ENCODE measurements at regions not wholly inside any gene's neighbourhood (a gene's known extent, or its start where the extent isn't known, plus 50 kb on each side); places are given as distances from the start of the nearest gene placed in this dataset.

GRCh38 chr5:118692811-118693342 is 295.5 kb downstream of the DTWD2 start:
- peak in 1 of 4 donors; percentile 29 for DNase-seq (ENCODE audit: low read depth in 4 of 4, low spot score in 3 of 4)

DNA sequence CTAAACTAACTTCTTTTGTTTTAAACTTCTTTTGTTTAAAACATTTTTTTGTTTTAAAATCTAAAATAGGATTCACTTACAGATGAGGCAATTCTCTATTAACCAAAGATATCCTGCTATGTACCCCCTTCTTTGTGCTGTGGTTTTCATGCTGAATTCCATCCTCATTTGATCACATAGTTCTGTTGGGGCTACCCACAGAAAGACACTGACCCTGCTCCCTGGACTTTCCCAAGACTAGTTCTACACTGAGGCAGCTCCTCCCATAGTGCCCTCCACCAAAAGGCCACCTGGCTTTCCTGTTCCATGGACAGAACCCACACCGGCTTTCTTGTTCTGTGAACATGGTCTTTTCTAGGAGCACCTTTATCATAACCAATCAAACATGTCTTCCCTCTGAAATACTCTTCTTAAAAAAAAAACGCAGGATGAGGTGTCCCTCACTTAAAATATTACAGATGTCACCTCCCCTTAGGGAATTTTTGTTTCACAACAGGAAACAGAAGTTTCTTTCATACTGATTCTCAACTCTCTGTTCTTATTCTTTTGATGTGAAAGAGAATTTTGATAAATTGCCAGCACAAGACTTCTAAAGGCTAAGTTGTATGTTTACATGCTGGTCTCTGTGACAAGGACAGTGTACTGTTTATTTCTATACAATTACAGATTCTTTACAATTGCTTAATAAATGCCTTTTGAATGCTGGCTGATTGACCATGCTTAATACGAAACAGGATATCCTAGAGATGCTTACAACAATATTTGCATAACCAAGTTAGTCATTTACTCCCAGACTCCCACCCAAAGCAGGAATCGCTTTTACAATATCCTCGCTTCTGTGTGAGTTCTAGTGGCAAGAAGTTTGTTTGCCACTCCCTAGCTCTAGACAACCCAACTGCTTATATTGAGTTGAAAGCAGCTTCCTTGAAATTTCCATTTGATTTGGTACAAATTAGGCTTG is 300.4 kb downstream of the DTWD2 start:
- no peak for DNase-seq (ENCODE audit: low read depth in 4 of 4, low spot score in 3 of 4)

DNA sequence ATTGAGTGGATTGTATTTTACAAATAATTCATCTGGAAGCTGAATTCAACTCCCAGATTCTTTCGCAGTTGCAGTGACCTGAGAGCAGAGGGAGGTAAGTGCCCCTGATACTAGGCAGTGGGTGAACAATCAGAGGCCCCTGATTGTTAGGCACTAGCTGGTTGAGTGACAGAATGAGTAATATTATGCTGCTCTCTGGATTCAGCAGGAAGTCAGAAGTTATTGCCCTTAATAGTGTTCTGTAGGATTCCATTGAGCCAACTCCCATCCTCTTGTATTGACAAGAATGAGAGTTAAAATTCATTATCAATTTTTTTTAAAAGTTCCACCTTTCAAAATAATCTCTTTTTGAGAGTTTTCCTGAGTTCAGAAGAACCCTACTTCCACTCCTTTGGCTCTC is 301.2 kb downstream of the DTWD2 start:
- no peak for DNase-seq (ENCODE audit: low read depth in 4 of 4, low spot score in 3 of 4)

- no peak for DNase-seq (ENCODE audit: low read depth in 4 of 4, low spot score in 3 of 4)
Measured at GRCh38 chr5:118681655-118682054, 306.7 kb downstream of the DTWD2 start.

GRCh38 chr5:118679264-118679940 is 308.9 kb downstream of the DTWD2 start:
- no peak for DNase-seq (ENCODE audit: low read depth in 4 of 4, low spot score in 3 of 4)

- DNase-seq (ENCODE audit: low read depth in 4 of 4, low spot score in 3 of 4), result no peak
Measured at GRCh38 chr5:118678746-118679145, 309.6 kb downstream of the DTWD2 start.

DNA sequence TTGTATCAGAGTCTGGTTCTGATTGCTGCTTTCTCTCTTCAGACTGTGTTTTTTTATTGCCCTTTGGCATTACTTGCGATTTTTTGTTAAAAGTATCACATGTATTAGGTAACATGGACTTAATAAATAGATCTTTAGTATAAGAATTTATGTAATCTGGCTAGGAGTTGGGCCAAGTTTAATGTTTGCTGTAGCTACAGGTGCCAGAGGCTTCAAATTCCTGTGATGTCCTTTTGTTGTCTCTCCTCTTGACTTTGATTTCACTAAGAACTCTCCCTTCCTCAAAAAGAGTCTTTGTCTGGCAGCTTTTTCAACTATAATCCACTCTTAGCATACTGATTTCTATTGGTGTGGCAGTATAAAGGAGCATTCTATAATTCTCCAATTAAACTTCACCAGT is 313.1 kb downstream of the DTWD2 start:
- DNase-seq (ENCODE audit: low read depth in 4 of 4, low spot score in 3 of 4), result no peak

GRCh38 chr5:118657576-118657975 is 330.8 kb downstream of the DTWD2 start:
- no peak for DNase-seq (ENCODE audit: low read depth in 4 of 4, low spot score in 3 of 4)

DNA sequence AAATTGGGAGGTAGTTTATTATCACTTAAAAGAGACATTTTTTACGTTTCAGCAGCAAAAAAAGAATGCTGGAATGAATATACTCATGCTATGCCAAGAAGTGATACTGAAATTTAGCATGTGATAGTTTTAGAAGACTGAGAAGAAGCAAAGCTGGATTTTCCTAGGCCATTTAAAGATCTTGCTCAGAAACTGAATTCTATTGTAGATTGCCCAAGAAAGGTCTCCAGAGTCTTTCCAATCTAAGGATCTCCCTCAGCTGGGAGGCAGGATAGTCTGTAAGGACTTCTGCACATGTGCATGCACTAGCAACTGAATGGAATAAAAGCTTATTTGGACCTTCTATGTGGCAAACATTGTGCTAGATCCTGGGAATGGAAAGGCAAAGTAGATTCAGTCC is 334.5 kb downstream of the DTWD2 start:
- no peak for DNase-seq (ENCODE audit: low read depth in 4 of 4, low spot score in 3 of 4)

DNA sequence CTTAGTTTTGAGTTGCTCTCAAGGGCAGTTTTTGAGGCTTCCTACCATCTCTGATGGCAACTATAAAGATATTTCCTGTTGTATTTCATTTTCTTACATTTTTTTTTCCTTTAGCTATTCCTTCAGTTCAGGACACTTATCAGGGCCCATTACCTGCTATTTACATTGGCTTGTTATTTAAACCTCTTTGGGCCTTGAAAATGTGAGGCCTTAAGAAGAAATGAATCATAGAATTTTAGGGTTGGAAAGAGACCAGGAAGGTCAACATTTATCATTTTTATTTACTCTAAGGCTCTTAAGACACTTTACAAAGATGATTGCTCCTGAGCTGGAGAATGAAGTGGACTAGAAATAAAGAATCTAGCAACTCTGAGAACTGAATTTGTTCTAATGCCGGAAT is 335.2 kb downstream of the DTWD2 start:
- no peak for DNase-seq (ENCODE audit: low read depth in 4 of 4, low spot score in 3 of 4)

- no peak for DNase-seq (ENCODE audit: low read depth in 4 of 4, low spot score in 3 of 4)
Measured at GRCh38 chr5:118651002-118651401, 337.3 kb downstream of the DTWD2 start.

DNA sequence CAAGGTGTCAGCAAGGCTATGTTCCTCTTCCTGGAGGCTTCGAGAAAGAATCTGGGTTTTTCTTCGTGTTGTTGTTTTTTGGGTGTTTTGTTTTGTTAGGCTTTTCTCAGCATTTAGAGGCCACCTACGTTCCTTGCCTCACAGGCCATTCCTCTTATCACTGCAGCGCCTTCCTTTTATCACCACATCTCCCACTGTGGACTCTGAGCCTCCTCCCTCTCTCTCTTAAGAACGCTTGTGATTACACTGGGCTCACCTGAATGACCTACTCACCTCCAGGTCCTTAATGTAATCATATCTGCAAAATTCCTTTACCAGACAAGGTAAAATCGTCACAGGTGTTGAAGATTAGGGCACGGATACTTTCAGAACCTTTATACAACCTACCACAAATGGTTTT is 340.8 kb downstream of the DTWD2 start:
- no peak for DNase-seq (ENCODE audit: low read depth in 4 of 4, low spot score in 3 of 4)

GRCh38 chr5:118646917-118647316 is 341.4 kb downstream of the DTWD2 start:
- DNase-seq (ENCODE audit: low read depth in 4 of 4, low spot score in 3 of 4), result no peak

GRCh38 chr5:118637947-118638670 is 350.2 kb downstream of the DTWD2 start:
- no peak for DNase-seq (ENCODE audit: low read depth in 4 of 4, low spot score in 3 of 4)

- no peak for DNase-seq (ENCODE audit: low read depth in 4 of 4, low spot score in 3 of 4)
Measured at GRCh38 chr5:118628660-118629354, 359.5 kb downstream of the DTWD2 start.

- peak in 2 of 4 donors; percentile 31 to 35 for DNase-seq (ENCODE audit: low read depth in 4 of 4, low spot score in 3 of 4)
Measured at GRCh38 chr5:118620233-118620632, 368.1 kb downstream of the DTWD2 start.

GRCh38 chr5:118619823-118620222 is 368.5 kb downstream of the DTWD2 start:
- no peak for DNase-seq (ENCODE audit: low read depth in 4 of 4, low spot score in 3 of 4)

GRCh38 chr5:118616281-118616680 is 372.1 kb downstream of the DTWD2 start:
- DNase-seq (ENCODE audit: low read depth in 4 of 4, low spot score in 3 of 4), result no peak

GRCh38 chr5:118614731-118615456 is 373.5 kb downstream of the DTWD2 start:
- DNase-seq (ENCODE audit: low read depth in 4 of 4, low spot score in 3 of 4), result no peak

All from left renal pelvis (tissue), 4 donors.